ENCODE measurements at regions not wholly inside any gene's neighbourhood (a gene's known extent, or its start where the extent isn't known, plus 50 kb on each side); places are given as distances from the start of the nearest gene placed in this dataset.

GRCh38 chr2:188850786-188851185 lies 123.4 kb upstream of the COL3A1 start:
- TF ChIP-seq CTCF (IDR thresholded peaks at IDR 0.05) (no peak), POLR2A (IDR thresholded peaks at IDR 0.05) (no peak)

All from testis (tissue), 2 donors.